ENCODE measurements at regions not wholly inside any gene's neighbourhood (a gene's known extent, or its start where the extent isn't known, plus 50 kb on each side); places are given as distances from the start of the nearest gene placed in this dataset.

GRCh38 chr13:107299717-107300116 lies 731.8 kb upstream of the ARGLU1 start:
- no peak for TF ChIP-seq CTCF (IDR thresholded peaks at IDR 0.05)
- no peak for TF ChIP-seq POLR2AphosphoS5 (IDR thresholded peaks at IDR 0.05)

All from breast epithelium (tissue), 3 donors.